ENCODE measurements at regions not wholly inside any gene's neighbourhood (a gene's known extent, or its start where the extent isn't known, plus 50 kb on each side); places are given as distances from the start of the nearest gene placed in this dataset.

GRCh38 chr10:61588770-61589211, 73.9 kb upstream of the CABCOCO1 start (continued):
- no peak for TF ChIP-seq ZNF280B (CRISPR knock-in tag; IDR thresholded peaks at IDR 0.05)
- TF ChIP-seq PRMT5 (CRISPR knock-in tag; IDR thresholded peaks at IDR 0.05) = no peak
- no peak for TF ChIP-seq ZNF830 (CRISPR knock-in tag; IDR thresholded peaks at IDR 0.05)
- TF ChIP-seq NR4A1 (CRISPR knock-in tag; IDR thresholded peaks at IDR 0.05) = no peak
- peak; percentile 81; the same call in 1 of the 2 replicates for TF ChIP-seq NR4A1 (tag; IDR thresholded peaks at IDR 0.05)
- no peak for TF ChIP-seq GTF2E2 (tag; IDR thresholded peaks at IDR 0.05)
- TF ChIP-seq TAF9B (IDR thresholded peaks at IDR 0.05; ENCODE audit: partially characterized antibody) = peak; percentile 53
- TF ChIP-seq ZNF263 (CRISPR knock-in tag; IDR thresholded peaks at IDR 0.05; ENCODE audit: borderline replicate concordance) = no peak
- no peak; the same call in 1 of the 2 replicates for TF ChIP-seq CUX1 (CRISPR knock-in tag; IDR thresholded peaks at IDR 0.05)
- no peak for TF ChIP-seq RFX5 (IDR thresholded peaks at IDR 0.05; ENCODE audit: low read depth, low read length)
- TF ChIP-seq, protein P1, sequence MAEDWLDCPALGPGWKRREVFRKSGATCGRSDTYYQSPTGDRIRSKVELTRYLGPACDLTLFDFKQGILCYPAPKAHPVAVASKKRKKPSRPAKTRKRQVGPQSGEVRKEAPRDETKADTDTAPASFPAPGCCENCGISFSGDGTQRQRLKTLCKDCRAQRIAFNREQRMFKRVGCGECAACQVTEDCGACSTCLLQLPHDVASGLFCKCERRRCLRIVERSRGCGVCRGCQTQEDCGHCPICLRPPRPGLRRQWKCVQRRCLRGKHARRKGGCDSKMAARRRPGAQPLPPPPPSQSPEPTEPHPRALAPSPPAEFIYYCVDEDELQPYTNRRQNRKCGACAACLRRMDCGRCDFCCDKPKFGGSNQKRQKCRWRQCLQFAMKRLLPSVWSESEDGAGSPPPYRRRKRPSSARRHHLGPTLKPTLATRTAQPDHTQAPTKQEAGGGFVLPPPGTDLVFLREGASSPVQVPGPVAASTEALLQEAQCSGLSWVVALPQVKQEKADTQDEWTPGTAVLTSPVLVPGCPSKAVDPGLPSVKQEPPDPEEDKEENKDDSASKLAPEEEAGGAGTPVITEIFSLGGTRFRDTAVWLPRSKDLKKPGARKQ (CRISPR knock-in tag; IDR thresholded peaks at IDR 0.05) = no peak
- TF ChIP-seq SAFB (IDR thresholded peaks at IDR 0.05; ENCODE audit: borderline replicate concordance, low read depth, low read length) = no peak
- no peak; the same call in none of the 2 replicates for TF ChIP-seq PYGO2 (tag; IDR thresholded peaks at IDR 0.05)
- TF ChIP-seq SRSF1 (IDR thresholded peaks at IDR 0.05; ENCODE audit: low read depth, low read length) = no peak
- 0 out of 2 replicates have a peak, but pooled peaks have one; percentile 15 for TF ChIP-seq ZNF197 (CRISPR knock-in tag; IDR thresholded peaks at IDR 0.05; ENCODE audit: low read depth)
- peak; percentile 97 for TF ChIP-seq ATF7 (IDR thresholded peaks at IDR 0.05)
- TF ChIP-seq MTA1 (IDR thresholded peaks at IDR 0.05; ENCODE audit: borderline replicate concordance) = peak; percentile 88; the same call in 1 of the 2 replicates
- no peak for TF ChIP-seq KDM2B (CRISPR knock-in tag; IDR thresholded peaks at IDR 0.05)
- 0 out of 2 replicates have a peak, but pooled peaks have one; percentile 51 for TF ChIP-seq ELF4 (CRISPR knock-in tag; IDR thresholded peaks at IDR 0.05)
- TF ChIP-seq ILF3 (IDR thresholded peaks at IDR 0.05; ENCODE audit: borderline replicate concordance) = no peak
- peak; percentile 98 for TF ChIP-seq ARID1B (IDR thresholded peaks at IDR 0.05)
- no peak for TF ChIP-seq RBM22 (IDR thresholded peaks at IDR 0.05; ENCODE audit: low read depth, low read length, poor library complexity, severe bottlenecking)
- TF ChIP-seq FIP1L1 (IDR thresholded peaks at IDR 0.05; ENCODE audit: low read depth, low read length, poor library complexity, severe bottlenecking) = no peak

Data from K562 (cell line).